IMR-90 (cell line): ENCODE measurements at regions not wholly inside any gene's neighbourhood (a gene's known extent, or its start where the extent isn't known, plus 50 kb on each side); places are given as distances from the start of the nearest gene placed in this dataset.

ENCODE experiments used
- ATAC-seq: fragments of 200-7000 bp; cut with Tn5 transposase; 2 replicates; pipeline ENCODE4 v1.9.1; 2020; ENCODE audit warnings: low read depth, mild to moderate bottlenecking, moderate library complexity
- BruUV-seq: library from RNA; stranded (reverse); fragments of 400-500 nt; replicated peaks from 2 replicates; lab custom pipeline; 2021; lab: Mats Ljungman, UMichigan
- CTCF ChIA-PET: fragments of 300-600 bp; formaldehyde crosslinking; extraction: SDS; loops from one replicate; lab custom pipeline; 2021; ENCODE audit warnings: antibody characterized with exemption; lab: Yijun Ruan, JAX
- POLR2A ChIA-PET: fragments of 300-600 bp; sonication (Branson Sonifier 250); formaldehyde crosslinking; loops from one replicate; lab custom pipeline; 2022; ENCODE audit warnings: antibody characterized with exemption; ENCODE audit not compliant: unreplicated experiment; lab: Charles Lee
- DNase-seq: peaks from one replicate; pipeline ENCODE4 v3.0.0; 2013
- H2AFZ ChIP-seq: replicated peaks from 2 replicates; pipeline ENCODE3; 2013; ENCODE audit warnings: low read length, mild to moderate bottlenecking; ENCODE audit not compliant: poor library complexity
- H2AK5ac ChIP-seq: 2 replicates; pipeline ENCODE4 v1.6.1; 2013; ENCODE audit warnings: low read depth, low read length, inconsistent platforms
- H2AK9ac ChIP-seq: replicated peaks from 2 replicates; pipeline ENCODE3; 2013; ENCODE audit warnings: mild to moderate bottlenecking, low read depth, low read length, moderate library complexity; ENCODE audit not compliant: poor library complexity
- H2BK120ac ChIP-seq: 2 replicates; pipeline ENCODE4 v1.6.1; 2013; ENCODE audit warnings: low read depth, low read length, inconsistent platforms
- H2BK15ac ChIP-seq: 3 replicates; pipeline ENCODE4 v1.6.1; 2013; ENCODE audit warnings: low read depth, low read length, inconsistent platforms
- H2BK20ac ChIP-seq: 2 replicates; pipeline ENCODE4 v1.6.1; 2013; ENCODE audit warnings: low read depth, mild to moderate bottlenecking, inconsistent platforms, low read length, moderate library complexity
- H2BK5ac ChIP-seq: 2 replicates; pipeline ENCODE4 v1.6.1; 2013; ENCODE audit warnings: mild to moderate bottlenecking, low read depth, low read length, inconsistent platforms; ENCODE audit not compliant: poor library complexity, severe bottlenecking
- H3K14ac ChIP-seq: replicated peaks from 2 replicates; pipeline ENCODE4 v1.6.1; 2013; ENCODE audit warnings: low read depth, low read length, inconsistent platforms
- H3K18ac ChIP-seq: 2 replicates; pipeline ENCODE4 v1.6.1; 2013; ENCODE audit warnings: low read depth, low read length, control low read depth
- H3K23ac ChIP-seq: 2 replicates; pipeline ENCODE4 v1.6.1; 2013; ENCODE audit warnings: low read depth, low read length, inconsistent platforms
- H3K27ac ChIP-seq: 2 replicates; pipeline ENCODE4 v1.5.1; 2013; ENCODE audit warnings: mild to moderate bottlenecking, control low read depth, low read length; ENCODE audit not compliant: insufficient read depth
- H3K27me3 ChIP-seq: 2 replicates; pipeline ENCODE4 v1.6.1; 2013; ENCODE audit warnings: low read length; ENCODE audit not compliant: control insufficient read depth, insufficient read depth
- H3K36me3 ChIP-seq: 2 replicates; pipeline ENCODE4 v1.6.1; 2013; ENCODE audit warnings: low read length, mixed read lengths; ENCODE audit not compliant: control insufficient read depth, insufficient read depth
- H3K4ac ChIP-seq: 2 replicates; pipeline ENCODE4 v1.6.1; 2013; ENCODE audit warnings: low read depth, low read length, inconsistent platforms
- H3K4me1 ChIP-seq: 2 replicates; pipeline ENCODE4 v1.6.1; 2013; ENCODE audit warnings: low read length, mixed read lengths; ENCODE audit not compliant: control insufficient read depth, insufficient read depth
- H3K4me2 ChIP-seq: 2 replicates; pipeline ENCODE4 v1.6.1; 2013; ENCODE audit warnings: low read depth, mild to moderate bottlenecking, control low read depth, low read length, moderate library complexity
- H3K4me3 ChIP-seq: 2 replicates; pipeline ENCODE4 v1.5.1; 2013; ENCODE audit warnings: low read depth, mild to moderate bottlenecking, control low read depth, low read length, moderate library complexity; ENCODE audit not compliant: insufficient read depth
- H3K56ac ChIP-seq: 2 replicates; pipeline ENCODE4 v1.6.1; 2013; ENCODE audit warnings: low read length, inconsistent platforms; ENCODE audit not compliant: insufficient read depth; ENCODE audit errors: extremely low read depth
- H3K79me1 ChIP-seq, 2 experiments: 2 replicates each; pipeline ENCODE4 v1.6.1; 2013; ENCODE audit warnings: low read length in 2 of 2, inconsistent platforms in 1 of 2, low read depth in 1 of 2
- H3K9ac ChIP-seq: 2 replicates; pipeline ENCODE4 v1.6.1; 2013; ENCODE audit warnings: low read depth, low read length, control low read depth
- H3K9me1 ChIP-seq: 2 replicates; pipeline ENCODE4 v1.6.1; 2013; ENCODE audit warnings: low read length, inconsistent platforms; ENCODE audit not compliant: insufficient read depth
- H3K9me3 ChIP-seq: 2 replicates; pipeline ENCODE4 v1.6.1; 2013; ENCODE audit warnings: low read length; ENCODE audit not compliant: control insufficient read depth, insufficient read depth
- H4K20me1 ChIP-seq: 2 replicates; pipeline ENCODE4 v1.6.1; 2013; ENCODE audit warnings: low read length, inconsistent platforms; ENCODE audit not compliant: insufficient read depth
- H4K5ac ChIP-seq: 2 replicates; pipeline ENCODE4 v1.6.1; 2013; ENCODE audit warnings: mild to moderate bottlenecking, low read depth, low read length, control low read depth
- H4K8ac ChIP-seq, 2 experiments: 2 replicates each; pipeline ENCODE4 v1.6.1; 2013; ENCODE audit warnings: low read depth in 2 of 2, low read length in 2 of 2, control low read depth in 1 of 2, inconsistent platforms in 1 of 2
- H4K91ac ChIP-seq: 2 replicates; pipeline ENCODE4 v1.6.1; 2013; ENCODE audit warnings: low read depth, low read length, inconsistent platforms; ENCODE audit not compliant: insufficient read depth
- BHLHE40 ChIP-seq: fragments of 150-350 bp; IDR thresholded peaks from 2 replicates; pipeline ENCODE4 v1.6.1; 2016; ENCODE audit warnings: mild to moderate bottlenecking, low read depth, low read length
- MXI1 ChIP-seq: IDR thresholded peaks from 2 replicates; pipeline ENCODE4 v1.6.1; 2012; ENCODE audit warnings: low read depth, mild to moderate bottlenecking, low read length, moderate library complexity, borderline replicate concordance
- NFE2L2 ChIP-seq: fragments of 150-350 bp; IDR thresholded peaks from 2 replicates; pipeline ENCODE4 v1.6.1; 2016; ENCODE audit warnings: low read depth, mild to moderate bottlenecking, low read length
- RCOR1 ChIP-seq: IDR thresholded peaks from 2 replicates; pipeline ENCODE4 v1.6.1; 2012; ENCODE audit warnings: mild to moderate bottlenecking, low read length, improper control_type of control experiment; ENCODE audit not compliant: insufficient replicate concordance
- WGBS, 2 experiments: methylation state at CpG; one replicate each; pipeline versions ENCODE4 v1.1.5 to v1.1.7; 2013; ENCODE audit warnings: missing lambda C conversion rate in 2 of 2; ENCODE audit not compliant: insufficient read length in 1 of 2; ENCODE audit errors: extremely low coverage in 2 of 2; 5-methylcytosine and 5-hydroxymethylcytosine counted together
- dilution Hi-C: fragments of 300-500 bp; cut with HindIII; formaldehyde crosslinking; loops from one replicate; pipeline ENCODE4 v1.14.3; 2018; ENCODE audit warnings: low sequenced_read_pairs; ENCODE audit not compliant: unreplicated experiment
- in situ Hi-C: fragments of 300-500 bp; cut with MboI; formaldehyde crosslinking; loops from 3 replicates; pipeline ENCODE4 v1.14.3; 2019; ENCODE audit warnings: low sequenced_read_pairs, inconsistent platforms, mixed read lengths
- intact Hi-C: fragments of 100-400 bp; cut with micrococcal nuclease; formaldehyde crosslinking; loops from 2 replicates; pipeline ENCODE4 v1.10.0; 2022
- TF ChIP-seq, protein P1 (sequence below): fragments of 150-350 bp; IDR thresholded peaks from 2 replicates; pipeline ENCODE4 v1.6.1; 2017; ENCODE audit warnings: mild to moderate bottlenecking, antibody characterized with exemption, low read length, low read depth

DNA sequence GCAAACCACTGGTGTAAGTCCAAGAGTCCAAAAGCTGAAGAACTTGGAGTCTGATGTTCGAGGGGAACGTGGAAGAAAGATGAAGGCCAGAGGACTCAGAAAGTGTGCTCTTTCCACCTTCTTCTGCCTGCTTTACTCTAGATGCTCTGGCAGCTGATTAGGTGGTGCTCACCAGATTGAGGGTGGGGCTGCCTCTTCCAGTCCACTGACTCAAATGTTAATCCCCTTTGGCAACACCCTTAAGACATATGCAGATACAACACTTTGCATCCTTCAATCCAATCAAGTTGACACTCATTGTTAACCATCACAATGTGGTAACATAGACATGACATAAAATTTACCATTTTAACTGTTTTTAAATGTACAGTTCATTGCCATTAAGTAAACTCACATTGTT lies 249.5 kb downstream of the COG6 start:
- in situ Hi-C loops (no loop called here), dilution Hi-C loops (no loop called here), intact Hi-C loops (no loop called here)
- Histone ChIP-seq H4K5ac (no peak overlapping the region), H2AK5ac (no peak overlapping the region), H2BK120ac (no peak overlapping the region), H3K4me1 (peaks cover under 1% of the 10 kb centered on the region; the same call in 1 of the 2 replicates), H2AK9ac (no peak overlapping the region), H3K4ac (no peak overlapping the region), H3K9me3 (no peaks in the 10 kb centered on the region), H3K56ac (no peak overlapping the region), H4K20me1 (no peaks in the 10 kb centered on the region), H3K14ac (no peak overlapping the region), H2BK5ac (no peak overlapping the region), H4K8ac (no peak overlapping the region), H3K23ac (no peak overlapping the region), H3K4me3 (no peak overlapping the region), H3K27me3 (0 out of 2 replicates have a peak, but pooled peaks cover under 1% of the 10 kb centered on the region), H2BK15ac (no peak overlapping the region), H3K18ac (no peak overlapping the region), H2AFZ (no peak overlapping the region), H2BK20ac (no peak overlapping the region), H3K36me3 (no peaks in the 10 kb centered on the region), H3K79me1 (no peaks in the 10 kb centered on the region), H3K9ac (no peak overlapping the region), H4K91ac (no peak overlapping the region), H3K9me1 (no peaks in the 10 kb centered on the region), H3K4me2 (no peak overlapping the region), H3K27ac (no peak overlapping the region)
- ChIA-PET CTCF (no interaction called here), POLR2A (no interaction called here)
- TF ChIP-seq, protein P1, sequence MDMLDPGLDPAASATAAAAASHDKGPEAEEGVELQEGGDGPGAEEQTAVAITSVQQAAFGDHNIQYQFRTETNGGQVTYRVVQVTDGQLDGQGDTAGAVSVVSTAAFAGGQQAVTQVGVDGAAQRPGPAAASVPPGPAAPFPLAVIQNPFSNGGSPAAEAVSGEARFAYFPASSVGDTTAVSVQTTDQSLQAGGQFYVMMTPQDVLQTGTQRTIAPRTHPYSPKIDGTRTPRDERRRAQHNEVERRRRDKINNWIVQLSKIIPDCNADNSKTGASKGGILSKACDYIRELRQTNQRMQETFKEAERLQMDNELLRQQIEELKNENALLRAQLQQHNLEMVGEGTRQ = no peak
- TF ChIP-seq MXI1 = no peak
- no peak for TF ChIP-seq NFE2L2
- no peak for TF ChIP-seq BHLHE40
- TF ChIP-seq RCOR1 = no peak
- DNase-seq = no peak
- BruUV-seq = no TSS peak
- no CpG with 5 or more reads among the region's 2 CpGs for WGBS, 2 experiments
- ATAC-seq = no peak
